Aorta (tissue), 5 donors: ENCODE measurements at regions not wholly inside any gene's neighbourhood (a gene's known extent, or its start where the extent isn't known, plus 50 kb on each side); places are given as distances from the start of the nearest gene placed in this dataset.
A peak's percentile ranks its signal among the peaks of the same experiment; 100 is the strongest.

Source experiments
- ATAC-seq: fragments of 200-7000 bp; cut with Tn5 transposase; one replicate; pipeline ENCODE4 v1.9.1; 2022; ENCODE audit warnings: moderate library complexity; ENCODE audit not compliant: low FRiP score
- DNase-seq, 2 donors: peaks; one replicate each; pipeline ENCODE4 v3.0.0-alpha.2; 2020
- H3K27ac ChIP-seq, 2 donors: one replicate each; pipeline ENCODE4 v1.5.1; 2013; ENCODE audit warnings: low read length in 2 of 2, mild to moderate bottlenecking in 2 of 2, moderate library complexity in 2 of 2, control low read depth in 1 of 2, inconsistent platforms in 1 of 2, low read depth in 1 of 2
- H3K27me3 ChIP-seq, 2 donors: one replicate each; pipeline ENCODE4 v1.6.1; 2013; ENCODE audit warnings: control low read depth in 1 of 2, low read length in 1 of 2, mild to moderate bottlenecking in 1 of 2, moderate library complexity in 1 of 2; ENCODE audit not compliant: insufficient read depth in 2 of 2, control insufficient read depth in 1 of 2
- H3K36me3 ChIP-seq, 2 donors: one replicate each; pipeline ENCODE4 v1.6.1; 2013; ENCODE audit warnings: control low read depth in 1 of 2, low read length in 1 of 2, mild to moderate bottlenecking in 1 of 2; ENCODE audit not compliant: insufficient read depth in 2 of 2, control insufficient read depth in 1 of 2
- H3K4me1 ChIP-seq, 2 donors: one replicate each; pipeline ENCODE4 v1.6.1; 2013; ENCODE audit warnings: low read length in 2 of 2, control low read depth in 1 of 2, mild to moderate bottlenecking in 1 of 2, moderate library complexity in 1 of 2; ENCODE audit not compliant: insufficient read depth in 2 of 2, control insufficient read depth in 1 of 2
- H3K4me3 ChIP-seq, 2 donors: one replicate each; pipeline ENCODE4 v1.5.1; 2013; ENCODE audit warnings: low read length in 2 of 2, control low read depth in 1 of 2, mild to moderate bottlenecking in 1 of 2
- H3K9me3 ChIP-seq: one replicate; pipeline ENCODE4 v1.6.1; 2013; ENCODE audit warnings: mild to moderate bottlenecking, low read length; ENCODE audit not compliant: control insufficient read depth
- WGBS, 2 donors: extraction: QIAGEN DNeasy Blood & Tissue Kit; methylation state at CpG; one replicate each; pipeline ENCODE4 v1.1.7; 2013; 5-methylcytosine and 5-hydroxymethylcytosine counted together
- intact Hi-C, 2 donors: fragments of 100-400 bp; cut with DNase I; formaldehyde crosslinking; loops; one replicate each; pipeline versions ENCODE4 v1.14.2 to v1.15.0; 2022
- donor health status: healthy with polysubstance abuse.
- donor health status: Bipolar disorder and iron deficiency.
- donor health status: DM: no; HTN: no; CAD: no.
- donor health status: DM: no; HTN: no; CAD: no.
- donor health status: DM: yes; HTN: yes; CAD: no.

DNA sequence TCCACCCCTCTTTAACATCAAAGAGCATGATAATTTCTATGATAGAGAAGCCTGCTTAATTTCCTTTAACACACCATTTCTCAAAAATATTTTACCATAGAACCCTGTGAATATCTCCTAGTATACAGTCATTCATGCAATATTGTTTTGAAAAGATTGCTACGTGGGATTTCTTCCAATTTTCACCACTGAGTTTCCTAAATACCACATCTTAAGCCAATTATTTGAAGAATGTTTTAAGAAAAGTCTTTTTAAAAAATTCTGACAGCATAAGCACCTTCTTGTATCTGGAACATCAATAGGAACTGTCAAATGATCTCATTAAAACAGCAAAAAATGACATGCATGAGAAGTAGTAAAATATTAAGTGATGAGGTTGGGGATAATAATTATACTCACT lies 1126.7 kb downstream of the TUSC7 start:
- no peak for DNase-seq
- 8 to 12% methylated on average over 1 of the region's 1 CpG for WGBS, 2 donors
- intact Hi-C loops = no loop called here
- ATAC-seq = no peak
- Histone ChIP-seq H3K27ac (no peak overlapping the region), H3K4me3 (no peak overlapping the region), H3K36me3 (no peaks in the 10 kb centered on the region), H3K9me3 (no peaks in the 10 kb centered on the region), H3K27me3 (no peaks in the 10 kb centered on the region), H3K4me1 (peaks cover 0 to 1% of the 10 kb centered on the region in 2 donors)

DNA sequence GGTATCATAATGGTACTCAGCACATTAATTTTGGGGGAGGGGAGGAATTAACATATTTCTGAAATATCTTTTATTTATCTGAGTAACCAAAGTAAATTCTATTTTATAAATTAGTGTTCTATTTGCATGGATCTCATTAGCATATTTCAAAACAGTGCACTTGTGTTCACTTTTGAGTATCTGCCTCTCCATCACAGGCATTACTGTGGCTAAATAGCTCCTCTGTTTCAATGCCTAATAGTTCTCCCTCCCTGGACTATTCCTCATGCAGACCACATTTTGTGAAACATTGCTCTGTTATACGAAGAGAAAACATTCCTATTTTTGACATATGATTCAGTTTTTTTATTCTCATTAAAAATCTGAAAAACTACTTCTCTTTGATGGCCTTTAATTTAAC lies 1127.8 kb downstream of the TUSC7 start:
- 24 to 57% methylated on average over 1 of the region's 1 CpG for WGBS, 2 donors
- H3K27ac ChIP-seq = no peak overlapping the region
- ATAC-seq (no peak), DNase-seq (no peak)
- intact Hi-C loops = no loop called here
- H3K27me3 ChIP-seq = no peaks in the 10 kb centered on the region
- H3K9me3 ChIP-seq = no peaks in the 10 kb centered on the region
- no peaks in the 10 kb centered on the region for H3K36me3 ChIP-seq
- no peak overlapping the region for H3K4me3 ChIP-seq
- no peaks in the 10 kb centered on the region for H3K4me1 ChIP-seq

DNA sequence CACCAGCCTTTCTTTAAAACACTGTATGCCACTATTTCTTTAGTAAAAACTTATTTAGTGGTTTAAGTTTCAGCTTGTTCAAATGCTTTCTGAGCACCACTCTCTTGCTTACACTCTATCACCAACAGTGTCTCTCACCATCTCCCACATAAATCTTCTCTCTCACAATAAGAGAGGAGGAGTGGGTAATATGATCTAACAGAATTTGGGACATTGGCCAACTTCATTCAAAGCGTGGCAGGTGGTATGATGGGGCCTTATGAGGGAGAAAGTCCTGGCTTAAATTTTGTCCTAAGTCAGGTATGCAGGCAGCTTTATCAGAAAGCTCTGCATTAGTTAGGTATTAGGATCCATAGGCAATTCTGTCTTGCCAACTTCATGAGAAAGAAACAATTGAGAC lies 1132.5 kb downstream of the TUSC7 start:
- WGBS, 2 donors = 63 to 67% methylated on average over 1 of the region's 1 CpG
- Histone ChIP-seq H3K36me3 (no peaks in the 10 kb centered on the region), H3K4me3 (no peak overlapping the region), H3K27me3 (peaks cover 0 to 2% of the 10 kb centered on the region in 2 donors), H3K4me1 (no peaks in the 10 kb centered on the region), H3K9me3 (no peaks in the 10 kb centered on the region), H3K27ac (no peak overlapping the region)
- intact Hi-C loops = no loop called here
- DNase-seq (no peak), ATAC-seq (no peak)

DNA sequence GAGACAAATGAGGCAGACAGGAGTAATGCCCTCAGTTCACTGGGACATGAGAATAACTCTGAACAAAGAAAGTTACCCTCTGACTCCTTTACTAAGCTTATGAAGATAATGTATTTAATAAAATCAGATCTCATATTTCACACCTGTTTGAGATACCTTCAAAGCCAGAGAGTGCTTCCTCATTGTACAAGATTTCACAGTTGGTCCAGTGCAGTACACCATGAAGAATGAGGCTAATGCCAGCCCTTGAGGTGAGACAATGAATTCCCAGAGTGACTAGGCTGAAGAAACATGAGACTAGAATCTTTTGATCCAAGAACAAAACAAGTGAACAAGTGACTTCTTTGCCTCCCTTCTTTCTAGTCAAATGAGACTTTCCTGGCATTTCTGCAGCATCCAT lies 1133.8 kb downstream of the TUSC7 start:
- ATAC-seq (no peak), DNase-seq (no peak)
- Histone ChIP-seq H3K4me1 (no peaks in the 10 kb centered on the region), H3K36me3 (no peaks in the 10 kb centered on the region), H3K27ac (no peak overlapping the region), H3K4me3 (no peak overlapping the region), H3K27me3 (peaks cover 0 to 2% of the 10 kb centered on the region in 2 donors), H3K9me3 (no peaks in the 10 kb centered on the region)
- intact Hi-C loops = no loop called here

DNA sequence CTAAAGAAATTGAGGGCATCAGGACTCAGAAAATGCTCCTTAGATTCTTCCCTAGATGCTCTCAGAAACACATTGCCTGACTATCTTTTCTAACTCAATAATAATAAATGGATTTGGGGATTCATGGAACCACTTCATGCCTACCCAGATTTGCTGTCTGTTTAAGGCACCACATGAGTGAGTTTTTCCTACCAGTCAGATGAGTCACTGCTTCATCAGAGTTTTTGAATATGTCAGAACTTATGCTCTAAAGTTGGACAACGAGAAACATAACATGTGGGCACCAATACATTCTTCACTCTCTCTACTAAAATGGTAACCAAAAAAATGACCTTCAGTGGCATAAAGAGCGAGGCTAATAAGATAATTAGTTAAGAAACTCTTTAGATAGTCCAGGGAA lies 1135.1 kb downstream of the TUSC7 start:
- H3K4me1 ChIP-seq = no peaks in the 10 kb centered on the region

DNA sequence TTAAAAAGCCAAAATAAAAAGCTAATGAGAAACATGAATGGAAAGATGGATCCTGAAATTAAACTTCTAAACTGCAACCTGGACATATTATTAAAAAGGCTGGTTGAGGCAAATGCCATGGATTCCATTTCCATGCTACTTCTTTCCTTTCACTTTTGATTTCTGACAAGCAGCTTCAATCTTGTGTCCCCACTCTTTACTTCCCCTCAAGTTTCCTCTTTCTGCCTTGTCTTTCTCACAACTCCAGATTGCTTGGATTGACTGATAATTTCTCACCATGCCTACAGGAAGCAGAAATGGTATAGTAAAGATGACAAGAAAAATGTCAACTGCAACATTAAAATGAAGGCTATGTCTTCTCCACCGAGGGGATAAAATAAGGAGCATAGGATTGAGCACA lies 1136.7 kb downstream of the TUSC7 start:
- Histone ChIP-seq H3K27me3 (peaks cover 0 to 2% of the 10 kb centered on the region in 2 donors), H3K4me3 (no peak overlapping the region), H3K4me1 (no peaks in the 10 kb centered on the region), H3K27ac (no peak overlapping the region), H3K36me3 (no peaks in the 10 kb centered on the region), H3K9me3 (no peaks in the 10 kb centered on the region)
- no peak for ATAC-seq
- no peak for DNase-seq
- 35 to 53% methylated on average over 1 of the region's 1 CpG for WGBS, 2 donors
- intact Hi-C loops = no loop called here

More for the DNA sequence above, 1135.1 kb downstream of the TUSC7 start:
- WGBS, 2 donors = 80 to 82% methylated on average over 2 of the region's 2 CpGs
- intact Hi-C loops = no loop called here
- Histone ChIP-seq H3K36me3 (no peaks in the 10 kb centered on the region), H3K27me3 (peaks cover 0 to 2% of the 10 kb centered on the region in 2 donors), H3K4me3 (no peak overlapping the region), H3K9me3 (no peaks in the 10 kb centered on the region), H3K27ac (no peak overlapping the region)
- no peak for DNase-seq
- no peak for ATAC-seq

DNA sequence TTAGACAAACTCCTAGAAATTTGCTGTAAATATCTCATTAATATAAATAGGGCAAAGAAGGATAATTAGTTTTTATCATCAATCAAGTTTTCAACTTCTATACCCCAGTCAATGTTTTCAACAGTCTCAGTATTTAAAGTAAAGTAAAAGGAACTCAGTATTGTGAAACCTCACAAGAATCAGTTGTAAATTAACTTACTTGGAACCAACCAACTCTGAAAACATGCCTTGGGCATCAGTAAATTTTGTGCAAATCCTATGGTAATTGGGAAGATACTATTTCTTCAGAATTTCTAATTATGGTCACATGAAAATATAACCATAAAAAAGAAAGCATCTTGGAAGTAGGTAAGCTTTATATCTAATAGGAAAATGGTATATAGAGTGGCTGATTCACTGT lies 1139.0 kb downstream of the TUSC7 start:
- DNase-seq (no peak), ATAC-seq (no peak)
- no peak overlapping the region for H3K27ac ChIP-seq
- peaks cover 0 to under 1% of the 10 kb centered on the region in 2 donors for H3K27me3 ChIP-seq
- H3K36me3 ChIP-seq = no peaks in the 10 kb centered on the region
- intact Hi-C loops = no loop called here
- no peaks in the 10 kb centered on the region for H3K9me3 ChIP-seq
- H3K4me3 ChIP-seq = no peak overlapping the region
- H3K4me1 ChIP-seq = no peaks in the 10 kb centered on the region

DNA sequence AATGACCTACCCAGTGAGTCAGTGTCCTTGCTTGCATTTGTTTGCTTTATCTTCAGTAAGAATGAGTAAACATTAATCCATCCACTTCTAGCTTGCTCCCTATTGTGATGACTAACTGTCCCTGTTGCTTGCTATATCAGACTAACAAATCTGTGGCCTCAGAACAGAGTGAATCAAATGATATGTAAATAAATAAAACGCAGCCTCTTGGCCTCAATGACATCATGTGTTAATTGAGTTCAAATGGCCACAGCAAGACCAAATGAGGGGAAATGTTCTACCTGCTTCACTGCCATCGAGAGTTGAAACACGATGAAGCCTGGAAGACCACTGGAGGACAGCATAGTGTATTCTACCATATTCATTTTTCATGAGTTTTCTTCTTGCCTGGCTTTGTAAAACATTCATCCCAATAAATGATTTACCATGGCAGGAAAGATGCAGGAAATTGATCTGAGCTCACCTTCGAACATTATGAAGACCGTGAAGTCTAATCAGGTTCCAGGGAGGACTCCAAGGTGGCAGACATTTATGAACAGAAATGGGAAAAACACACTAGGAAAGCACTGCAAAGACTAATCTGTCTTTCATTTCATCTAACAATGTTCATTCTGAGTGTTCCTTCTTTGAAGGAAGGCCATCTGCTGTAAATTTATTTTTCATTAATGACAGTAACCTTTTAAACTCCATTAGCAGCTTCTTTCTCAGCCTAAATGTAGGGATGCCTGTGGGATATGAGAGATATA lies 1144.5 kb downstream of the TUSC7 start:
- H3K9me3 ChIP-seq = no peaks in the 10 kb centered on the region
- H3K27me3 ChIP-seq = peaks cover 0 to 1% of the 10 kb centered on the region in 2 donors
- intact Hi-C loops = no loop called here
- DNase-seq = no peak
- H3K4me1 ChIP-seq = no peaks in the 10 kb centered on the region
- WGBS, 2 donors = 86 to 90% methylated on average over 5 of the region's 5 CpGs
- no peak overlapping the region for H3K4me3 ChIP-seq
- no peak for ATAC-seq
- no peaks in the 10 kb centered on the region for H3K36me3 ChIP-seq
- no peak overlapping the region for H3K27ac ChIP-seq

DNA sequence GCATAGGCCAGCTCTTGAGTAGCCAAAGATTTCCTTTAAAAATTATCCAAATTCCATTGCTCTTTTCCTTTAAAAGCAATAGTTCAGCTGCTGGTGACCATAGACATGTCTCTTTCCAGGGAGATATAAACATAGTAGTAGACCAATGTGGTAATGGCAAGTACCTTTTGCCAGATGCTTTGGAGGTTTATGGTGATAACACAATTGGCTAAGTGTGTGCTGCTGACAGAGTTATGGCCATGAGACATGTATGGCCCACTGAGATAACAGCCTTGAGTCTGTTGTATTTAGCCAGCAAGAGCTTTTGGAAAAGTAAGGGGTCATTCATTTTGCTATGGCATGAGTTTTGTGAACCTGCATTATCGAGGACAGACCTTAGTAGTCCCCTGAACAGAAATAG lies 1146.8 kb downstream of the TUSC7 start:
- no peak overlapping the region for H3K4me3 ChIP-seq
- H3K36me3 ChIP-seq = no peaks in the 10 kb centered on the region
- DNase-seq (no peak), ATAC-seq (peak; percentile 44)
- H3K4me1 ChIP-seq = no peaks in the 10 kb centered on the region
- H3K27ac ChIP-seq = no peak overlapping the region
- intact Hi-C loops = no loop called here
- no peaks in the 10 kb centered on the region for H3K9me3 ChIP-seq
- H3K27me3 ChIP-seq = peaks cover 0 to 1% of the 10 kb centered on the region in 2 donors
- 33 to 55% methylated on average over 1 of the region's 1 CpG for WGBS, 2 donors
